ENCODE measurements at regions not wholly inside any gene's neighbourhood (a gene's known extent, or its start where the extent isn't known, plus 50 kb on each side); places are given as distances from the start of the nearest gene placed in this dataset.

GRCh38 chr4:129707949-129708348 lies 612.0 kb downstream of the C4orf33 start:
- Histone ChIP-seq H3K36me3 (replicated peaks; ENCODE audit: low read depth, low read length) (no peaks in the 10 kb centered on the region), H3K79me2 (ENCODE audit: low read length) (no peaks in the 10 kb centered on the region), H3K9ac (ENCODE audit: low read length) (no peak overlapping the region), H3K27ac (ENCODE audit: low read length) (no peak overlapping the region), H3K27me3 (ENCODE audit: low read depth, low read length) (no peaks in the 10 kb centered on the region), H4K20me1 (ENCODE audit: insufficient read depth, low read length) (no peaks in the 10 kb centered on the region), H3K4me3 (ENCODE audit: low read length) (no peak overlapping the region), H3K4me1 (ENCODE audit: low read length) (peaks cover 39% of the 10 kb centered on the region), H3K9me3 (ENCODE audit: insufficient read depth, low read length) (peaks cover 9% of the 10 kb centered on the region; the same call in 1 of the 2 replicates), H2AFZ (ENCODE audit: low read depth, low read length) (no peak overlapping the region), H3K4me2 (ENCODE audit: low read length) (no peak overlapping the region)
- TF ChIP-seq, protein P1, sequence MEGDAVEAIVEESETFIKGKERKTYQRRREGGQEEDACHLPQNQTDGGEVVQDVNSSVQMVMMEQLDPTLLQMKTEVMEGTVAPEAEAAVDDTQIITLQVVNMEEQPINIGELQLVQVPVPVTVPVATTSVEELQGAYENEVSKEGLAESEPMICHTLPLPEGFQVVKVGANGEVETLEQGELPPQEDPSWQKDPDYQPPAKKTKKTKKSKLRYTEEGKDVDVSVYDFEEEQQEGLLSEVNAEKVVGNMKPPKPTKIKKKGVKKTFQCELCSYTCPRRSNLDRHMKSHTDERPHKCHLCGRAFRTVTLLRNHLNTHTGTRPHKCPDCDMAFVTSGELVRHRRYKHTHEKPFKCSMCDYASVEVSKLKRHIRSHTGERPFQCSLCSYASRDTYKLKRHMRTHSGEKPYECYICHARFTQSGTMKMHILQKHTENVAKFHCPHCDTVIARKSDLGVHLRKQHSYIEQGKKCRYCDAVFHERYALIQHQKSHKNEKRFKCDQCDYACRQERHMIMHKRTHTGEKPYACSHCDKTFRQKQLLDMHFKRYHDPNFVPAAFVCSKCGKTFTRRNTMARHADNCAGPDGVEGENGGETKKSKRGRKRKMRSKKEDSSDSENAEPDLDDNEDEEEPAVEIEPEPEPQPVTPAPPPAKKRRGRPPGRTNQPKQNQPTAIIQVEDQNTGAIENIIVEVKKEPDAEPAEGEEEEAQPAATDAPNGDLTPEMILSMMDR (IDR thresholded peaks at IDR 0.05; ENCODE audit: low read depth, low read length), result no peak
- no peak for TF ChIP-seq EZH2phosphoT487 (IDR thresholded peaks at IDR 0.05; ENCODE audit: low read depth)

- Histone ChIP-seq H3K4me3 (ENCODE audit: low read length) (no peak overlapping the region), H3K9ac (ENCODE audit: low read length) (no peak overlapping the region), H3K4me2 (ENCODE audit: low read length) (no peak overlapping the region), H3K79me2 (ENCODE audit: low read length) (no peaks in the 10 kb centered on the region), H3K4me1 (ENCODE audit: low read length) (peaks cover 39% of the 10 kb centered on the region), H3K27ac (ENCODE audit: low read length) (no peak overlapping the region), H2AFZ (ENCODE audit: low read depth, low read length) (no peak overlapping the region), H4K20me1 (ENCODE audit: insufficient read depth, low read length) (no peaks in the 10 kb centered on the region), H3K36me3 (replicated peaks; ENCODE audit: low read depth, low read length) (no peaks in the 10 kb centered on the region), H3K9me3 (ENCODE audit: insufficient read depth, low read length) (peaks cover 9% of the 10 kb centered on the region; the same call in 1 of the 2 replicates), H3K27me3 (ENCODE audit: low read depth, low read length) (no peaks in the 10 kb centered on the region)
- TF ChIP-seq, protein P1 (IDR thresholded peaks at IDR 0.05; ENCODE audit: low read depth, low read length), result no peak
- no peak for TF ChIP-seq EZH2phosphoT487 (IDR thresholded peaks at IDR 0.05; ENCODE audit: low read depth)
These were observed 612.8 kb downstream of the C4orf33 start for GRCh38 chr4:129708784-129709183.

DNA sequence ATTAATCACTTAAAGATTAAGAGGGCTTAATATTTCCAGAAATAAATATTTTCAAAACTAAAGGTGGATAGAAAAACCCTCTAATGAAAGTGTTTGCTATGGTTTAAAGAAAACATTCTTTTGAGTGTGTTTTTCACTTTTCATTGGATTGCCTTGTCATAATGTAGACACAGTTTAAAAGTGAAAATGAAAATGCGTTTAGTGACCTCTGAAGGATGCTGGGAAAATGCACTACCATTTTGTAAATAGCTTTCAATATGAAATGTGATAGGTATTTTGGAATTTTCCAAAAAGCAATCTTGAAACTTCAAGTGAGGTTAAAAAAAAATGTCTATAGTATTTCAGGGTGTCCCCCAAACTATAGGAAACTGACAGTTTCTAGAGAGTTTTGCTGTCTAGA lies 642.2 kb downstream of the C4orf33 start:
- no peak for TF ChIP-seq EZH2phosphoT487 (IDR thresholded peaks at IDR 0.05; ENCODE audit: low read depth)
- TF ChIP-seq, protein P1 (IDR thresholded peaks at IDR 0.05; ENCODE audit: low read depth, low read length), result no peak
- Histone ChIP-seq H3K27ac (ENCODE audit: low read length) (no peak overlapping the region), H3K9me3 (ENCODE audit: insufficient read depth, low read length) (no peaks in the 10 kb centered on the region), H3K4me1 (ENCODE audit: low read length) (0 out of 2 replicates have a peak, but pooled peaks cover 5% of the 10 kb centered on the region), H3K27me3 (ENCODE audit: low read depth, low read length) (no peaks in the 10 kb centered on the region), H2AFZ (ENCODE audit: low read depth, low read length) (peak overlapping the region; percentile 58; the same call in 1 of the 2 replicates), H3K36me3 (replicated peaks; ENCODE audit: low read depth, low read length) (no peaks in the 10 kb centered on the region), H4K20me1 (ENCODE audit: insufficient read depth, low read length) (no peaks in the 10 kb centered on the region), H3K79me2 (ENCODE audit: low read length) (no peaks in the 10 kb centered on the region), H3K4me2 (ENCODE audit: low read length) (peak overlapping the region; percentile 1; the same call in 1 of the 2 replicates), H3K4me3 (ENCODE audit: low read length) (no peak overlapping the region), H3K9ac (ENCODE audit: low read length) (no peak overlapping the region)

- TF ChIP-seq, protein P1 (IDR thresholded peaks at IDR 0.05; ENCODE audit: low read depth, low read length), result no peak
- TF ChIP-seq EZH2phosphoT487 (IDR thresholded peaks at IDR 0.05; ENCODE audit: low read depth), result no peak
- H3K36me3 ChIP-seq (replicated peaks; ENCODE audit: low read depth, low read length), result no peaks in the 10 kb centered on the region
- H3K4me3 ChIP-seq (ENCODE audit: low read length), result no peak overlapping the region
- no peaks in the 10 kb centered on the region for H3K4me1 ChIP-seq (ENCODE audit: low read length)
- no peak overlapping the region for H3K9ac ChIP-seq (ENCODE audit: low read length)
- H3K27me3 ChIP-seq (ENCODE audit: low read depth, low read length), result no peaks in the 10 kb centered on the region
- no peak overlapping the region for H3K4me2 ChIP-seq (ENCODE audit: low read length)
- no peaks in the 10 kb centered on the region for H4K20me1 ChIP-seq (ENCODE audit: insufficient read depth, low read length)
- no peak overlapping the region; the same call in 1 of the 2 replicates for H2AFZ ChIP-seq (ENCODE audit: low read depth, low read length)
- H3K27ac ChIP-seq (ENCODE audit: low read length), result no peak overlapping the region
- H3K9me3 ChIP-seq (ENCODE audit: insufficient read depth, low read length), result no peaks in the 10 kb centered on the region
- H3K79me2 ChIP-seq (ENCODE audit: low read length), result no peaks in the 10 kb centered on the region
These were observed 651.8 kb downstream of the C4orf33 start for GRCh38 chr4:129747756-129748155.

Measured in OCI-LY3 (cell line).